HG03520 (cell line): ENCODE measurements at regions not wholly inside any gene's neighbourhood (a gene's known extent, or its start where the extent isn't known, plus 50 kb on each side); places are given as distances from the start of the nearest gene placed in this dataset.
"Not testable (repeated sequence)": the region's sequence is repeated elsewhere in the genome, so short reads cannot be mapped to it uniquely, and the experiment has no call there.

Experiments
- ATAC-seq: cut with Tn5 transposase; IDR thresholded peaks from one replicate; pipeline ENCODE4 v1.9.1; 2021; ENCODE audit warnings: mild to moderate bottlenecking, moderate library complexity; ENCODE audit not compliant: unreplicated experiment

GRCh38 chr2:194603429-194603828 lies 1053.6 kb upstream of the SLC39A10 start:
- ATAC-seq: no peak

GRCh38 chr2:194602750-194603149 lies 1054.3 kb upstream of the SLC39A10 start:
- no peak for ATAC-seq

- no peak for ATAC-seq
Observed at GRCh38 chr2:194591192-194591591, 1065.8 kb upstream of the SLC39A10 start.

GRCh38 chr2:194587739-194588270 lies 1069.2 kb upstream of the SLC39A10 start:
- ATAC-seq: no peak

GRCh38 chr2:194567661-194568017 lies 1089.4 kb upstream of the SLC39A10 start:
- ATAC-seq: peak; percentile 35

GRCh38 chr2:194566907-194567660 lies 1089.9 kb upstream of the SLC39A10 start:
- ATAC-seq: peak; percentile 62

GRCh38 chr2:194564422-194564821 lies 1092.6 kb upstream of the SLC39A10 start:
- no peak for ATAC-seq

GRCh38 chr2:194562329-194562728 lies 1094.7 kb upstream of the SLC39A10 start:
- no peak for ATAC-seq

GRCh38 chr2:194559964-194560363 lies 1097.1 kb upstream of the SLC39A10 start:
- no peak for ATAC-seq

- ATAC-seq: no peak
Observed at GRCh38 chr2:194559523-194559922, 1097.5 kb upstream of the SLC39A10 start.

- no peak for ATAC-seq
Observed at GRCh38 chr2:194557993-194558392, 1099.0 kb upstream of the SLC39A10 start.

- no peak for ATAC-seq
Observed at GRCh38 chr2:194556629-194557028, 1100.4 kb upstream of the SLC39A10 start.

- no peak for ATAC-seq
Observed at GRCh38 chr2:194553980-194554379, 1103.0 kb upstream of the SLC39A10 start.

- no peak for ATAC-seq
Observed at GRCh38 chr2:194550702-194551101, 1106.3 kb upstream of the SLC39A10 start.

- no peak for ATAC-seq
Observed at GRCh38 chr2:194549387-194549786, 1107.6 kb upstream of the SLC39A10 start.

GRCh38 chr2:194545978-194546377 lies 1111.0 kb upstream of the SLC39A10 start:
- ATAC-seq: no peak

- no peak for ATAC-seq
Observed at GRCh38 chr2:194539425-194539824, 1117.6 kb upstream of the SLC39A10 start.

- no peak for ATAC-seq
Observed at GRCh38 chr2:194526121-194526520, 1130.9 kb upstream of the SLC39A10 start.

GRCh38 chr2:194514281-194514680 lies 1142.7 kb upstream of the SLC39A10 start:
- no peak for ATAC-seq

GRCh38 chr2:194511070-194511469 lies 1146.0 kb upstream of the SLC39A10 start:
- ATAC-seq: not testable (repeated sequence)

- ATAC-seq: not testable (repeated sequence)
Observed at GRCh38 chr2:194504876-194505275, 1152.2 kb upstream of the SLC39A10 start.

GRCh38 chr2:194495046-194495445 lies 1162.0 kb upstream of the SLC39A10 start:
- no peak for ATAC-seq

- ATAC-seq: no peak
Observed at GRCh38 chr2:194494401-194494800, 1162.6 kb upstream of the SLC39A10 start.
